DMS114 treated with DMSO at 0.1 percent for 48 hours (cell line): ENCODE measurements at regions not wholly inside any gene's neighbourhood (a gene's known extent, or its start where the extent isn't known, plus 50 kb on each side); places are given as distances from the start of the nearest gene placed in this dataset.
"Not testable (repeated sequence)": the region's sequence is repeated elsewhere in the genome, so short reads cannot be mapped to it uniquely, and the experiment has no call there.

Source experiments
- DNase-seq: peaks from one replicate; lab custom pipeline; 2025; ENCODE audit not compliant: unreplicated experiment; lab: John Stamatoyannopoulos, UW

DNA sequence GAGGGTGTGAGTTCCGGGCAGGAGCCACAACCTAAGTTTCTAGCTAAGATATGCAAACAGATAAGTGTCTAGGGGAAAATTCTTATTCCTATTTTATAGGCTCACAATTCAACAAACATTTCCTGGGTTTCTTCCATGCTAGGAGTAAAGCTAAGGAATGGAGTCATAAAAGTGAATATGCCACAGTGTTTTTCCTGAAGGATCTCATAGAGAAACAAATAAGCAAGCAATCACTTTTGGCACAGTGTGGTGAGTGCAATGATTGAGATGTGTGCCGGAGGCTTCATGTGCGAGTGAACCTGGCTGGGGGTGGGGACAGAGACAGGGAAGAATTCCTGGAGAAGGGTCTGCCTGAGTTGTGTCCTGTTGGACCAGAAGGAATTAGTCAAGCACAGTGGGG is 147.4 kb downstream of the TENT5C start:
- no peak for DNase-seq

DNA sequence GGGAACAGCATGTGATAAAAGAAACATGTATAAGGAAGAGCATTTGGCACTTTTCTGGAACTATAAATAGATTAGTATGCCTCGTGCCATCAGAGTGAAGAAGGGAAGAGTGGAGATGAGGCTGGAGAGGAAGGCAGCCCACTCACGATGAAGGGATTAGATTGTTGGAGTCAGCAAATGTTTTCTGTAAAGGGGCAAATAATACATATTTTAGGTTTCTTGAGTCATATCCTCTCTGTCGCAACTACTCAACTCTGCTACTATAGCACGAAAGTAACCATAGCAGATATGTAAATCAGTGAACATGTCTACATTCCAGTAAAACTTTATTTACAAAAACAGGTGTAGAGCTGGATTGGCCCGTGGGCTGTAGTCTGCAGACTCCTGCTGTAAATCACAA is 147.8 kb downstream of the TENT5C start:
- no peak for DNase-seq

DNA sequence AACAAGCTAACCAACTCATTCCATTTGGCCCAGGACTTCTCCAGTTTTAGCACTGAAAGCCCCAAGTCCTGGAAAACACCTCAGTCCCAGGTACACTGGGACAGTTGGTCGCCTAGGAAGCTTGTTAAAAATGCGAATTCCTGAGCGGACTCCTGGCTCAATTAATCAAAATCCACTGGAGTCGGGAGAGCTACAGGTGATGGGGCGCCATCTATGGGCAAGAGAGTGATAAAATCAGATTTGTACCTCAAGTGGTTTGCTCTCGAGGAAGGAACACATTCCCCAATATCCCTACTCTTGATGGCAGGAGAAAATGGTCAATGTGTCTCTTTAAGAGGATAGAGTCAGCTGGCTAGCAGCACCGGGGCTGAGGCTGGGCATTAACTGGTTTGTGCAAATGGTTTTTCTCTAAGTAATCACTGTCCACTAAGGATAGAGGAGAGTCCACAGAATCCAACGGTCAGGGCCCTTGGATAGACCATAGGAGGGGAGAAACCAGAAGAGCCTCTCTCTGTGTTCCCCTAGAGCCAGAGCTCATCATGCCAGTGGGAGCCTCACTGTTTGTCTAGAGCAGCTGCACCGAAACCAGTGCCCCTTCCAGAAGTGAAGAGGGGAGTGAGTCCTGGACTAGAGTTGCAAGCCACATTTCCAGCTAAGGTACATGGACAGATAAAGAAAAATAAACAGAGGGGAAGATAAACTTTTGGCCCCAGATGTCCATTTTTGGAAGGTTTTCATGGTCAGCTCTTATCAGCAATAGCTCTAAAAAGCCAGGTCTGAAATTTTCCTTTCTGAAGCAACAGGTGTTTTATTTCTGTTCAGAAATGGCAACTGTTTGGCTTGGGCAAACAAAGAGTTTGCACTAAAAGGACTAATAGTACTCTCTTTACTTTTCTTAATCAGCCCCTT is 148.5 kb downstream of the TENT5C start:
- peak; percentile 60 for DNase-seq

DNA sequence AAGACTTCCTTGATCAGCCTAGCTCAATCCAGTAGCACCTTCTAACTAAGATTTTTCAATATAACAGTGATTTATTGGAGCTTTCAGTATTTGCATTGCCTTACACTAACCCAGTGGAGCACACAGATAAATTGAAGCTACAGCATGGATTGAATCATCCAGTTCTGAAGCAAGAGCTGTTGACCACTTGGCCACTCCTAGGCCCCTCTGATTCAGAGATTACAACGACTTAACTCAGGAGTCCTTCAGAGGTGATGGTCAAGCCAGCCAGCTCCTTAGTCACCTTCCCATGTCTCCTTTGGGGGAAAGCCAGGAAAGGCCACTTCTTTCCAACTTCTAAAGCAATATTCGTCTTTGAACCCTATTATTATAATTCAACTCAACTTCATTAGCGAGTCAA is 151.8 kb downstream of the TENT5C start:
- DNase-seq = no peak

GRCh38 chr1:117758444-117759316 is 152.8 kb downstream of the TENT5C start:
- peak; percentile 58 for DNase-seq

- no peak for DNase-seq
Measured at GRCh38 chr1:117759535-117759934, 153.7 kb downstream of the TENT5C start.

DNA sequence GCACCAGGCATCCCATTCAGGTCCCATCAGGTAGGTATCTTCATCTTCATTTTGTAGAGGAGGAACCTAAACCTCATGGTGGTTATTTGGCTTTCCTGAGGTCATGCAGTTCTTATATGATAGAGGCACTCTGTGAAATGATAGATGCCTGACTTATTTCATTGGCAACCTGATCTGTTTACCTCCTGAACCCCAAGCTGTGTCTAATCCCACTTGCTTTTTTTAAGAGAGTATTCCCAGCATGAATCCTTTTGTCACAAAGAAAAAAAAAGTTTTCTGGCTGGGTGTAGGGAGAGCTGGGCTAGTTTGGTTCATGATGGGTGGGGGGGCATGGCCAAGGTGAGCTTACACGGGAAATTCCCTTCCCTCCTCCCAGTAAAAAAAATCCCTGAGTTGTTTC is 154.2 kb downstream of the TENT5C start:
- no peak for DNase-seq

GRCh38 chr1:117760485-117760884 is 154.6 kb downstream of the TENT5C start:
- DNase-seq = no peak

GRCh38 chr1:117767756-117768155 is 161.7 kb downstream of the GDAP2 start:
- DNase-seq = not testable (repeated sequence)

DNA sequence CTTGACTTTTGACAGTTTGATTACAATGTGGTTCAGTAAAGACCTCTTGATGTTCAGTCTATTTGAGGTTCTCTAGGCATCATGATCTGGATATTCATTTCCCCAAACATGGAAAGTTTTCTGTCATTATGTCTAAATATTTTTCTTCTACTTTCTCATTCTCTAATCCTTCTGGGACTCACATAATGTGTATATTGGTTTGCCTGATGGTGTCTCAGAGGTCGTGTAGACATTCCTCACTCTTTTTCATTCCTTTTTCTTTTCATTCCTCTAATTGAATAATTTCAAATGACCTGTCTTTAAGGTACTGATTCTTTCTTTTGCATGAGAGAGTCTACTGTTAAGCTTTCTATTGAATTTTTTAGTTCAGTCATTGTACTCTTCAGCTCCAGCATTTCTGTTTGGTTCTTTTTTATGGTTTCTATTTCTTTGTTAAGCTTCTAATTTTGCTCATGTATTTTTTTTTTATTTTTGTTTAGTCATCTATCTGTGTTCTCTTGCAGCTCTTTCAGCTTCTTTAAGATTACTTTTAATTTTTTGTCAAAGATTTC is 158.4 kb downstream of the GDAP2 start:
- no peak for DNase-seq

DNA sequence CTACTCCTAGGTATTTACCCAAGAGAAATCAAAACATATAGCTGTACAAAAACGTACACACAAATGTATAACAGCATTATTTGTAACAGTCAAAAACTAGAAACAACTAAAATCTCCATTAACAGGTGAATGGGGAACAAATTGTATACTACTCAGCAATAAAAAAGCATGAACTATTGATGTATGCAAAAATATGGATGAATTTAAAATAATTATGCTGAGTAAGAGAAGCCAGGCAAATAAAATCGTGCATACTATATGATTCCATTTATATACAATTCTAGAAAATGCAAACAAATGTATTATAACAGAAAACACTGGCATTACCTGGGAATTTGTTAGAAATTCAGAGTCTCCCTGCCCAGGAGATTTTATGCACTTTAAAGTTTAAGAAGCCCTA is 150.1 kb downstream of the GDAP2 start:
- DNase-seq = no peak

DNA sequence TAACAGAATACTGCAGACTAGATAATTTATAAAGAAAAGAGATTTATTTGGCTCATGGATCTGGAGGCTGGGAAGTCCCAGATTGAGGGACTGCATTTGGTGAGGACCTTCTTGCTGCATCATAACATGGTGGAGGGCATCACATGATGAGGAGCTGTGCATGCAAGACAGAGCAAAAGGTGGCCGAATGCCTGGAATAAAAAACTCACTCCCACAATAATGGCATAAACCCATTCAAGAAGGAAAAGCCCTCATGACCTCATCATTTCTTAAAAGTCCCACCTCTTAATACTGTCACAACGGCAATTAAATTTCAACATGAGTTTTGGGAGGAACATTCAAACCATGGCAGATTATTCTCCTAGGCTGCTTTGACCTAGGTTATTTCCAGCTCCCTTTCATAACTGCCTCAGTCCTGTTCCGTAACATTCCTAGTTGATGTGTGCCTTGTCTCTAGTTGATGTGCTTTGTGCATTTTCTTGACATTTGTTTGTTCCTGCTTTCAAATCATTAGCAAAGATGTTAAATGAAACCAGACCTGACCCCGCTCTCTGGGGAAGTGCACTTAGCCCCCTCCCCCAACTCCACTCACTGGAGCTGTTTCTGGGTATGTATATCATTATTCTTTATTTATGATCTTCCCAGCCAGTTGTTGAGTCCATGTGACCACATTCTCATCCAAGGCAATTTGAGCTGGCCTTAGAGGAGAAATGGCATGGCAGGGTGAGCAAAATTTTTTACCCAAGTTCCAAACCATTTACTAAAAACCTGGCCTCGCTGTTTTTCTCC is 148.5 kb downstream of the GDAP2 start:
- no peak for DNase-seq

DNA sequence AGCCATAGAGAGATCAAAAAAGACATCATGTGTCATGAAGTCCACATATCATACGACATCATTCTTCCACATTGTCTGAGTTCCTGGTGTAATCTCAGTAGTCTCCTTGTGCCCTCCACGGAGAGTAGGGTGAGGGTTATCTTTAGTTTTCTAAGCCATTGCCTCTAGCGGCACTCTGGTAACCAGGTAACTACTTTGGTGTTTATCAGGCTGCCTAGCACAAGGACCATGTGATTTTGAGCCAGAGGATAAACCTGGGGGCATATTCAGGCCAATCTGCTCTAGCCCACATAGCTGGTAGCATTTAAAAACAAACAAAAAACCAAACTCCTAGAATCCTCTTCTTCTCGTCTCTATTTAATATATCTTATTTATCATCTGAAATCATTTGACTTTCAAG is 147.4 kb downstream of the GDAP2 start:
- no peak for DNase-seq

- DNase-seq = no peak
Measured at GRCh38 chr1:117783606-117784396, 145.6 kb downstream of the GDAP2 start.

DNA sequence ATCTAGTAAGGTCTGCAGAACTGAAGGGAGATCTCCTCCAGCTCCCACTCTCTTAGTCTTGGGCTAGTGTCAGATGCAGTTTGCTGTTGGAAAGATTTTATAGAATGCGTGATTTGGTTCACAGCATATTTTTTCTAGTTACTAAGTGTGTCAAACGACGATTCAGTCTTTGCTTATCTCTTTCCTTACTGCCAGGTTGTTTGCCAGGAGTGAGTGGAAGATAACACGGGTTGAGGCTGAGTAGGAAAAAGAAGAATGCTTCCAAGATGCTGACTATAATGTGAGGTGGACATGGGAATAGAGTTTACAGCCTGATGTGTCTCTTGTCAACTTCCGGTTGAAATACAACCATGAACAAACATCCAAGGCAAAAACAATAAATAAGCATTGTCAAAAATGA is 141.4 kb downstream of the GDAP2 start:
- no peak for DNase-seq

DNA sequence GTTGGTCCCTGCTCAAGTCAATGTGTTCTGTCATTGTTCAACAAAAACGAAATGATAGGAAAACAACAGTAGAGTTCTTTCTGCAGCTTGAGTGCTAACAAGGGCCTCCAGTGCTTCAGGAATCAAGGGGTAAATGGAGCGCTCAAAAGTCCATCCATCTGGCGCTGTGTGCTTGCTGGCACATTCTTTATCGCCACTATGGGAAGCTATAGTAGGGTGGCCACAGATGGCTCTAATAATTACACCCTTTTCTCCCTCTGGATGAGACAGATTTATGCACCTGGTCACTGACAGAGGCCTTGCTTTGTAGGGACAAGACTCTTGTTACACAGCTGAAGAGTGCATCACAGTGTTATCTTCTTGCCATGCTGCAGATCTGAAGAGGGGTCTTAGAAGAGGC is 136.0 kb downstream of the GDAP2 start:
- no peak for DNase-seq

DNA sequence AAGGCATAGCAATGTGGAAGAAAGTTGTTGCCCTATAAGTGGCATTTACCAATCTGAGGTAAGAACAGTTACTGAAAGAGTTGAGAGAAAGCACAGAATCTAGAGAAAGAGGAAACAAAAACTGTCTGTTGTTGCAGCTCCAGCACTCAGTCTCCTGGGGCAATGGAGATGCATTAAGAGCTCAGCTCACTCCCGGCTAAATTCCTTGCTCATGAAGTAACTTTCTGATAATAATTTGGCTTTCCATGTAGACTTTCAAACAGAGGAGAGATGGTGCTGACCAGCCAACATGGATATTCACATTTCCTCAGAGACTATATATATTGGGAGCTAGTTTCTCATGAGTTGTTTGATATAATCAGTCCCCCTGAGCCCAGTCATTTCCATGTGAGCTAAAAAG is 135.3 kb downstream of the GDAP2 start:
- DNase-seq = no peak

GRCh38 chr1:117795190-117795589 is 134.2 kb downstream of the GDAP2 start:
- DNase-seq = no peak

GRCh38 chr1:117795792-117796191 is 133.6 kb downstream of the GDAP2 start:
- no peak for DNase-seq

GRCh38 chr1:117796226-117796625 is 133.2 kb downstream of the GDAP2 start:
- no peak for DNase-seq
